ENCODE measurements at regions not wholly inside any gene's neighbourhood (a gene's known extent, or its start where the extent isn't known, plus 50 kb on each side); places are given as distances from the start of the nearest gene placed in this dataset.

GRCh38 chr2:234733093-234733489 lies 218.7 kb upstream of the SH3BP4 start:
- TF ChIP-seq, protein P1, sequence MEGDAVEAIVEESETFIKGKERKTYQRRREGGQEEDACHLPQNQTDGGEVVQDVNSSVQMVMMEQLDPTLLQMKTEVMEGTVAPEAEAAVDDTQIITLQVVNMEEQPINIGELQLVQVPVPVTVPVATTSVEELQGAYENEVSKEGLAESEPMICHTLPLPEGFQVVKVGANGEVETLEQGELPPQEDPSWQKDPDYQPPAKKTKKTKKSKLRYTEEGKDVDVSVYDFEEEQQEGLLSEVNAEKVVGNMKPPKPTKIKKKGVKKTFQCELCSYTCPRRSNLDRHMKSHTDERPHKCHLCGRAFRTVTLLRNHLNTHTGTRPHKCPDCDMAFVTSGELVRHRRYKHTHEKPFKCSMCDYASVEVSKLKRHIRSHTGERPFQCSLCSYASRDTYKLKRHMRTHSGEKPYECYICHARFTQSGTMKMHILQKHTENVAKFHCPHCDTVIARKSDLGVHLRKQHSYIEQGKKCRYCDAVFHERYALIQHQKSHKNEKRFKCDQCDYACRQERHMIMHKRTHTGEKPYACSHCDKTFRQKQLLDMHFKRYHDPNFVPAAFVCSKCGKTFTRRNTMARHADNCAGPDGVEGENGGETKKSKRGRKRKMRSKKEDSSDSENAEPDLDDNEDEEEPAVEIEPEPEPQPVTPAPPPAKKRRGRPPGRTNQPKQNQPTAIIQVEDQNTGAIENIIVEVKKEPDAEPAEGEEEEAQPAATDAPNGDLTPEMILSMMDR (IDR thresholded peaks at IDR 0.05; ENCODE audit: control extremely low read depth, extremely low read depth, low read depth, missing control alignments), result no peak
- CTCF ChIA-PET, result interaction anchor here (1.7 kb wide), 1 partner anchor 72 kb away, joined by 3 read pairs; no protein-coding TSS in a partner anchor
- DNase-seq (ENCODE audit: extremely low spot score), result no peak
- POLR2A ChIA-PET, result no interaction called here

DNA sequence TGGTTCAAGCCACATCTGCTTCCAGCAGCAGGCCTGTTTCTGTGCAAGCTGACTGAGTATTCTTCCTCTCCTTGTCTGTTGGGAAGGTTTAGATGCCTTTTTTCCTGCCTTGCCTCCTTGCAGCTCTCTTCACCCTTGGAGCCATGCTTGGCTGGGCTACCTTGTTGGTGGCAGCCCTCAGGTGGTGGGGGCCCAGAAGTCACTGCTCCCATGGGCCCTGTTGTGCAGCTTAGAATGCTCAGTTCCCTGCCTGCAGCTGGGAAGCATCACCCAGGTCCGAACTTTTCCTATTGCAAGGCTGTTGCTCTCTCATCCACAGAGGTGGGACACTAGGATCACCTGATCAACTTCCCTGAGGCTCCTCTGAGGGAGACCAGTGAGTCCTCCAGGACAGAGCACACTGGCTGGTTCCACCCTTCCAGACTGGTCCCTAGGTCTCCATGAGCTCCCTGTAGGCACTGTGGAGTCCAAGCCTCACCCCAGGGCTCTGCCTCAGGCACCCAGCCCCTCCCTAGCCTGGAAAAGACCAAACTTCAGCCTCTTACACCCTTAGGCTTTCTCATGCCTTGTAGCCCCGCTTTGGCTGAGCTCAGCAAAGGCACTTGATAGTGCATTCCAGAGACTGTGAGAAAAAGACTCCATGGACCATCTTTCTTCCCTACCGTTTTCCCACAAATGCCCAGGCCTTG lies 219.3 kb upstream of the SH3BP4 start:
- TF ChIP-seq, protein P1 (IDR thresholded peaks at IDR 0.05; ENCODE audit: control extremely low read depth, extremely low read depth, low read depth, missing control alignments), result no peak
- no peak for DNase-seq (ENCODE audit: extremely low spot score)
- POLR2A ChIA-PET, result no interaction called here
- CTCF ChIA-PET, result interaction anchor here (1.7 kb wide), 1 partner anchor 72 kb away, joined by 3 read pairs; no protein-coding TSS in a partner anchor

- TF ChIP-seq, protein P1 (IDR thresholded peaks at IDR 0.05; ENCODE audit: control extremely low read depth, extremely low read depth, low read depth, missing control alignments), result no peak
- POLR2A ChIA-PET, result no interaction called here
- no peak for DNase-seq (ENCODE audit: extremely low spot score)
- CTCF ChIA-PET, result no interaction called here
Measured at GRCh38 chr2:234731236-234731635, 220.6 kb upstream of the SH3BP4 start.

DNA sequence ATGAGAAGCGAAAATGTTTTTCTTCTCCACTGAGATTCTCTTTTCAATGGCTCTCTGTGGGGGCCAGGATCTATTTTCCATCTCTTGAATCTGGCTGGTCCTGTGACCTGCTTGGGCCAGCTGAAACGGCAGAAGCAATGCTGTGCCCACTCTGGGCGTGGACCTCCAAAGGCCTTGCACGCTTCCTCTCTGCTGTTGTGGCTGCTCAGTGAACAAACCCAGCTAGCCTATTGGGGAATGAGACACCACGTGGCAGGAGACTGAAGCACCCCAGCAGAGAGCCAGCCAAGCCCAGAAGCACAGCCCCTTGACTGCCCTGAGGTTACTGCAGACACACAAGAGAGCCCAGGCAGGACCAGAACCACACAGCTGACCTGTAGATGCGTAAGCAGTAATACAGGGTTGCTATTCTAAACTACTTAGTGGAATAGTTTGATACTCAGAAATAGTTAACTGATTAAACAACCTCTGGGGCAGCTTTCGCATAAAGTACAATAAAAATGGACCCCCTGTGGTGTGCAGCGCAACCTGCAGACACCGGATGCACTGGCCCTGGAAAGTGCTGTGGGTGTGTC lies 221.7 kb upstream of the SH3BP4 start:
- CTCF ChIA-PET, result no interaction called here
- DNase-seq (ENCODE audit: extremely low spot score), result no peak
- TF ChIP-seq, protein P1 (IDR thresholded peaks at IDR 0.05; ENCODE audit: control extremely low read depth, extremely low read depth, low read depth, missing control alignments), result no peak
- POLR2A ChIA-PET, result no interaction called here

DNA sequence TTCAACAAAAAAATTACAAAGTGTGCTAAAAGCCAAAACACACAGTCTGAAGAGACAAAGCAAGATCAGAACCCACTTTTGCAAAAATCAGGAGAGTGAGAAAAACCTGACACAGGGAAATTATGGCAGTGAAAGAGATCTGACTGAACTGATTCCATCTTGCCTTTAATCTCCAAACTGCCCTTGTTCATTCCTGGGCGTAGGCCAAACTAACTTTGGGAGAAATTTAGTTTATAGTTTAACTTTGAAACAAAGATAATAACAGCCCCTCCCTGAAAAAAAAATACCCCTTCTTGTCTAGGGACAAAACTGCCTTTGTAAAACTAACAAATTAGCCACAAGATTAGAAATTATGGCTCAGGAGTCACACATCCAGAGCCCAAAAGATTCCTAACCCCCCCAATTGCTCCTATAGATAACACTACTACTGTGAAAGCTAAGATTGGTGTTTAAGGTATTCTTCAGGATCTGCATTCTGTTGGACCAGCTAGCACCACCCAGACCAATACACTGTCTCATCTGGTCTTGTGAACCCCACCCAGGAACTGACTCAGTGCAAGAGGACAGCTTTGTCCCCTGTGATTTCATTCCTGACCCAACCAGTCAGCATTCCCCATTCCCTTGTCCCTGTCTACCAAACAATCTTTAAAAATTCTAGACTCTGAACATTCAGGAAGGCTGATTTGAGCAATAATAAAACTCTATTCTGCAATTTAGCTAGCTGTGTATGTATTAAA lies 226.1 kb upstream of the SH3BP4 start:
- POLR2A ChIA-PET, result no interaction called here
- CTCF ChIA-PET, result no interaction called here
- DNase-seq (ENCODE audit: extremely low spot score), result no peak
- TF ChIP-seq, protein P1 (IDR thresholded peaks at IDR 0.05; ENCODE audit: control extremely low read depth, extremely low read depth, low read depth, missing control alignments), result no peak

- TF ChIP-seq, protein P1 (IDR thresholded peaks at IDR 0.05; ENCODE audit: control extremely low read depth, extremely low read depth, low read depth, missing control alignments), result no peak
- DNase-seq (ENCODE audit: extremely low spot score), result no peak
- CTCF ChIA-PET, result no interaction called here
- POLR2A ChIA-PET, result no interaction called here
Measured at GRCh38 chr2:234724850-234725249, 227.0 kb upstream of the SH3BP4 start.

Measured in GM10248 (cell line).